ENCODE measurements at regions not wholly inside any gene's neighbourhood (a gene's known extent, or its start where the extent isn't known, plus 50 kb on each side); places are given as distances from the start of the nearest gene placed in this dataset.

GRCh38 chr5:28917631-28918030, 1879.2 kb upstream of the CDH9 start (continued):
- TF ChIP-seq, protein P1, sequence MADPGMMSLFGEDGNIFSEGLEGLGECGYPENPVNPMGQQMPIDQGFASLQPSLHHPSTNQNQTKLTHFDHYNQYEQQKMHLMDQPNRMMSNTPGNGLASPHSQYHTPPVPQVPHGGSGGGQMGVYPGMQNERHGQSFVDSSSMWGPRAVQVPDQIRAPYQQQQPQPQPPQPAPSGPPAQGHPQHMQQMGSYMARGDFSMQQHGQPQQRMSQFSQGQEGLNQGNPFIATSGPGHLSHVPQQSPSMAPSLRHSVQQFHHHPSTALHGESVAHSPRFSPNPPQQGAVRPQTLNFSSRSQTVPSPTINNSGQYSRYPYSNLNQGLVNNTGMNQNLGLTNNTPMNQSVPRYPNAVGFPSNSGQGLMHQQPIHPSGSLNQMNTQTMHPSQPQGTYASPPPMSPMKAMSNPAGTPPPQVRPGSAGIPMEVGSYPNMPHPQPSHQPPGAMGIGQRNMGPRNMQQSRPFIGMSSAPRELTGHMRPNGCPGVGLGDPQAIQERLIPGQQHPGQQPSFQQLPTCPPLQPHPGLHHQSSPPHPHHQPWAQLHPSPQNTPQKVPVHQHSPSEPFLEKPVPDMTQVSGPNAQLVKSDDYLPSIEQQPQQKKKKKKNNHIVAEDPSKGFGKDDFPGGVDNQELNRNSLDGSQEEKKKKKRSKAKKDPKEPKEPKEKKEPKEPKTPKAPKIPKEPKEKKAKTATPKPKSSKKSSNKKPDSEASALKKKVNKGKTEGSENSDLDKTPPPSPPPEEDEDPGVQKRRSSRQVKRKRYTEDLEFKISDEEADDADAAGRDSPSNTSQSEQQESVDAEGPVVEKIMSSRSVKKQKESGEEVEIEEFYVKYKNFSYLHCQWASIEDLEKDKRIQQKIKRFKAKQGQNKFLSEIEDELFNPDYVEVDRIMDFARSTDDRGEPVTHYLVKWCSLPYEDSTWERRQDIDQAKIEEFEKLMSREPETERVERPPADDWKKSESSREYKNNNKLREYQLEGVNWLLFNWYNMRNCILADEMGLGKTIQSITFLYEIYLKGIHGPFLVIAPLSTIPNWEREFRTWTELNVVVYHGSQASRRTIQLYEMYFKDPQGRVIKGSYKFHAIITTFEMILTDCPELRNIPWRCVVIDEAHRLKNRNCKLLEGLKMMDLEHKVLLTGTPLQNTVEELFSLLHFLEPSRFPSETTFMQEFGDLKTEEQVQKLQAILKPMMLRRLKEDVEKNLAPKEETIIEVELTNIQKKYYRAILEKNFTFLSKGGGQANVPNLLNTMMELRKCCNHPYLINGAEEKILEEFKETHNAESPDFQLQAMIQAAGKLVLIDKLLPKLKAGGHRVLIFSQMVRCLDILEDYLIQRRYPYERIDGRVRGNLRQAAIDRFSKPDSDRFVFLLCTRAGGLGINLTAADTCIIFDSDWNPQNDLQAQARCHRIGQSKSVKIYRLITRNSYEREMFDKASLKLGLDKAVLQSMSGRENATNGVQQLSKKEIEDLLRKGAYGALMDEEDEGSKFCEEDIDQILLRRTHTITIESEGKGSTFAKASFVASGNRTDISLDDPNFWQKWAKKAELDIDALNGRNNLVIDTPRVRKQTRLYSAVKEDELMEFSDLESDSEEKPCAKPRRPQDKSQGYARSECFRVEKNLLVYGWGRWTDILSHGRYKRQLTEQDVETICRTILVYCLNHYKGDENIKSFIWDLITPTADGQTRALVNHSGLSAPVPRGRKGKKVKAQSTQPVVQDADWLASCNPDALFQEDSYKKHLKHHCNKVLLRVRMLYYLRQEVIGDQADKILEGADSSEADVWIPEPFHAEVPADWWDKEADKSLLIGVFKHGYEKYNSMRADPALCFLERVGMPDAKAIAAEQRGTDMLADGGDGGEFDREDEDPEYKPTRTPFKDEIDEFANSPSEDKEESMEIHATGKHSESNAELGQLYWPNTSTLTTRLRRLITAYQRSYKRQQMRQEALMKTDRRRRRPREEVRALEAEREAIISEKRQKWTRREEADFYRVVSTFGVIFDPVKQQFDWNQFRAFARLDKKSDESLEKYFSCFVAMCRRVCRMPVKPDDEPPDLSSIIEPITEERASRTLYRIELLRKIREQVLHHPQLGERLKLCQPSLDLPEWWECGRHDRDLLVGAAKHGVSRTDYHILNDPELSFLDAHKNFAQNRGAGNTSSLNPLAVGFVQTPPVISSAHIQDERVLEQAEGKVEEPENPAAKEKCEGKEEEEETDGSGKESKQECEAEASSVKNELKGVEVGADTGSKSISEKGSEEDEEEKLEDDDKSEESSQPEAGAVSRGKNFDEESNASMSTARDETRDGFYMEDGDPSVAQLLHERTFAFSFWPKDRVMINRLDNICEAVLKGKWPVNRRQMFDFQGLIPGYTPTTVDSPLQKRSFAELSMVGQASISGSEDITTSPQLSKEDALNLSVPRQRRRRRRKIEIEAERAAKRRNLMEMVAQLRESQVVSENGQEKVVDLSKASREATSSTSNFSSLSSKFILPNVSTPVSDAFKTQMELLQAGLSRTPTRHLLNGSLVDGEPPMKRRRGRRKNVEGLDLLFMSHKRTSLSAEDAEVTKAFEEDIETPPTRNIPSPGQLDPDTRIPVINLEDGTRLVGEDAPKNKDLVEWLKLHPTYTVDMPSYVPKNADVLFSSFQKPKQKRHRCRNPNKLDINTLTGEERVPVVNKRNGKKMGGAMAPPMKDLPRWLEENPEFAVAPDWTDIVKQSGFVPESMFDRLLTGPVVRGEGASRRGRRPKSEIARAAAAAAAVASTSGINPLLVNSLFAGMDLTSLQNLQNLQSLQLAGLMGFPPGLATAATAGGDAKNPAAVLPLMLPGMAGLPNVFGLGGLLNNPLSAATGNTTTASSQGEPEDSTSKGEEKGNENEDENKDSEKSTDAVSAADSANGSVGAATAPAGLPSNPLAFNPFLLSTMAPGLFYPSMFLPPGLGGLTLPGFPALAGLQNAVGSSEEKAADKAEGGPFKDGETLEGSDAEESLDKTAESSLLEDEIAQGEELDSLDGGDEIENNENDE (IDR thresholded peaks at IDR 0.05; ENCODE audit: insufficient replicate concordance, low read length): no peak
- no peak for TF ChIP-seq EP300 (IDR thresholded peaks at IDR 0.05; ENCODE audit: borderline replicate concordance in 1 of 2, low read depth in 2 of 2, low read length in 2 of 2)
- no peak for TF ChIP-seq GTF2F1 (IDR thresholded peaks at IDR 0.05; ENCODE audit: borderline replicate concordance, low read depth, low read length)
- no peak for TF ChIP-seq SP4 (IDR thresholded peaks at IDR 0.05; ENCODE audit: low read length)
- no peak for TF ChIP-seq ASH2L (IDR thresholded peaks at IDR 0.05; ENCODE audit: low read length)
- no peak for TF ChIP-seq TCF12 (IDR thresholded peaks at IDR 0.05; ENCODE audit: low read depth, low read length)
- no peak for TF ChIP-seq SP2 (IDR thresholded peaks at IDR 0.05; ENCODE audit: low read length)
- TF ChIP-seq, protein P2, sequence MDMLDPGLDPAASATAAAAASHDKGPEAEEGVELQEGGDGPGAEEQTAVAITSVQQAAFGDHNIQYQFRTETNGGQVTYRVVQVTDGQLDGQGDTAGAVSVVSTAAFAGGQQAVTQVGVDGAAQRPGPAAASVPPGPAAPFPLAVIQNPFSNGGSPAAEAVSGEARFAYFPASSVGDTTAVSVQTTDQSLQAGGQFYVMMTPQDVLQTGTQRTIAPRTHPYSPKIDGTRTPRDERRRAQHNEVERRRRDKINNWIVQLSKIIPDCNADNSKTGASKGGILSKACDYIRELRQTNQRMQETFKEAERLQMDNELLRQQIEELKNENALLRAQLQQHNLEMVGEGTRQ (IDR thresholded peaks at IDR 0.05; ENCODE audit: low read length): no peak
- TF ChIP-seq RNF2 (IDR thresholded peaks at IDR 0.05; ENCODE audit: borderline replicate concordance, low read depth, low read length, missing control alignments, poor library complexity, severe bottlenecking): no peak

All from H1 (cell line).